ENCODE measurements at regions not wholly inside any gene's neighbourhood (a gene's known extent, or its start where the extent isn't known, plus 50 kb on each side); places are given as distances from the start of the nearest gene placed in this dataset.

DNA sequence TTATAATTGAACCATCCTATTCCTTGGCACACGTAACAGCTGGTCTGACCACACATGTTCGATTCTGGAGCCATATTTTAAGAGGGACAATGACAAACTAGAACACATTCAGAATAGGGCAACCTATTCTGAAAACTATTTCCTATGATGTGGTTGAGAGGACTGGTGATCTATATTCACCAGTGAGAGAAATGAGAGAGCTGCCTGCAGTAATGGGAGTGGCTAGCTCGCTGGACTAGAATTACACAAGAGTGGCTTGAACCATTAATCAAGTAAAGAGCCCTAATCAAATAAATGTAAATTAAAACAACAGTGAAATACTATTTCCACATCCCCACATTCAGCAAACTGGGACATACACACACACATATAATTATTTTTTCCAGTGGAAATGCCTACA lies 55.3 kb upstream of the LY86 start:
- no peak for DNase-seq

- no peak for DNase-seq
Measured at GRCh38 chr6:6534399-6534798, 54.1 kb upstream of the LY86 start.

GRCh38 chr6:6537488-6538260 lies 50.8 kb upstream of the LY86 start:
- no peak for DNase-seq

DNA sequence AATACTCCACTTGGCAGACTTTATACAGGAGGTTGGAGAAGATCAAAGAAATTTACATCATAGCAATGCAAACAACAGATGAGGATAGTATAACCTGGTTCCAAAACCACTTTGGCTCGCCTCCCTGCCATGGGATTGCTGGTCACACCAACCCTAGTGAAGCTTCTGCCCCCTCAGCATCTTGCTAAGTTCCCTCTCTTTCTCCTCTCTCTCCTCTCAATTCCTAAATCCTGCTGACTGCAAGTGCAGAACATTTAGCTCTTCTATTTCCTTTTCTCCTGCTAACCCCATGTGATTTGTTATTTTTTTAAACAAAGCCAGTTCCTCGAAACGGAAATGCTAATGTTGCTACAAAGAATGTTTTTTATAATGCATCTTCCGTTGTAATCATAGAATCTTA lies 50.3 kb upstream of the LY86 start:
- DNase-seq = no peak

Measured in NCI-H187 (cell line).